ENCODE measurements at regions not wholly inside any gene's neighbourhood (a gene's known extent, or its start where the extent isn't known, plus 50 kb on each side); places are given as distances from the start of the nearest gene placed in this dataset.
"Not testable (repeated sequence)": the region's sequence is repeated elsewhere in the genome, so short reads cannot be mapped to it uniquely, and the experiment has no call there.

GRCh38 chr4:19523964-19524363, 727.7 kb upstream of the SLIT2 start:
- no peak for DNase-seq (ENCODE audit: low read depth in 2 of 2)

- no peak for DNase-seq (ENCODE audit: low read depth in 2 of 2)
These were observed 728.7 kb upstream of the SLIT2 start for GRCh38 chr4:19522966-19523365.

- no peak for DNase-seq (ENCODE audit: low read depth in 2 of 2)
These were observed 730.7 kb upstream of the SLIT2 start for GRCh38 chr4:19520939-19521520.

GRCh38 chr4:19514276-19515070, 737.2 kb upstream of the SLIT2 start:
- no peak for DNase-seq (ENCODE audit: low read depth in 2 of 2)

- no peak for DNase-seq (ENCODE audit: low read depth in 2 of 2)
These were observed 739.6 kb upstream of the SLIT2 start for GRCh38 chr4:19512086-19512485.

GRCh38 chr4:19510993-19511392, 740.7 kb upstream of the SLIT2 start:
- DNase-seq (ENCODE audit: low read depth in 2 of 2), result no peak

GRCh38 chr4:19508442-19508841, 743.3 kb upstream of the SLIT2 start:
- DNase-seq (ENCODE audit: low read depth in 2 of 2), result no peak

- no peak for DNase-seq (ENCODE audit: low read depth in 2 of 2)
These were observed 754.0 kb upstream of the SLIT2 start for GRCh38 chr4:19497705-19498104.

- no peak for DNase-seq (ENCODE audit: low read depth in 2 of 2)
These were observed 754.9 kb upstream of the SLIT2 start for GRCh38 chr4:19496756-19497155.

GRCh38 chr4:19494961-19495360, 756.7 kb upstream of the SLIT2 start:
- no peak for DNase-seq (ENCODE audit: low read depth in 2 of 2)

- no peak for DNase-seq (ENCODE audit: low read depth in 2 of 2)
These were observed 759.1 kb upstream of the SLIT2 start for GRCh38 chr4:19492606-19493005.

GRCh38 chr4:19486400-19486799, 765.3 kb upstream of the SLIT2 start:
- DNase-seq (ENCODE audit: low read depth in 2 of 2), result peak in 1 of 2 donors; percentile 18

GRCh38 chr4:19478791-19479190, 772.9 kb upstream of the SLIT2 start:
- no peak for DNase-seq (ENCODE audit: low read depth in 2 of 2)

- no peak for DNase-seq (ENCODE audit: low read depth in 2 of 2)
These were observed 778.1 kb upstream of the SLIT2 start for GRCh38 chr4:19473569-19473968.

GRCh38 chr4:19472666-19473065, 779.0 kb upstream of the SLIT2 start:
- DNase-seq (ENCODE audit: low read depth in 2 of 2), result no peak

GRCh38 chr4:19470001-19470400, 781.7 kb upstream of the SLIT2 start:
- DNase-seq (ENCODE audit: low read depth in 2 of 2), result not testable (repeated sequence)

- DNase-seq (ENCODE audit: low read depth in 2 of 2), result no peak
These were observed 789.6 kb upstream of the SLIT2 start for GRCh38 chr4:19462117-19462516.

GRCh38 chr4:19455850-19456602, 795.7 kb upstream of the SLIT2 start:
- no peak for DNase-seq (ENCODE audit: low read depth in 2 of 2)

GRCh38 chr4:19455196-19455595, 796.5 kb upstream of the SLIT2 start:
- DNase-seq (ENCODE audit: low read depth in 2 of 2), result no peak

- DNase-seq (ENCODE audit: low read depth in 2 of 2), result no peak
These were observed 813.5 kb upstream of the SLIT2 start for GRCh38 chr4:19438233-19438632.

GRCh38 chr4:19437008-19437407, 814.7 kb upstream of the SLIT2 start:
- DNase-seq (ENCODE audit: low read depth in 2 of 2), result no peak

- DNase-seq (ENCODE audit: low read depth in 2 of 2), result no peak
These were observed 822.0 kb upstream of the SLIT2 start for GRCh38 chr4:19429684-19430083.

GRCh38 chr4:19425146-19425545, 826.6 kb upstream of the SLIT2 start:
- DNase-seq (ENCODE audit: low read depth in 2 of 2), result no peak

Data from dermis microvascular lymphatic vessel endothelial cell (primary cell).